Fibroblast of skin of abdomen (primary cell): ENCODE measurements at regions not wholly inside any gene's neighbourhood (a gene's known extent, or its start where the extent isn't known, plus 50 kb on each side); places are given as distances from the start of the nearest gene placed in this dataset.

ENCODE experiments used
- DNase-seq: peaks from one replicate; pipeline ENCODE4 v3.0.0-alpha.2; 2013

GRCh38 chr1:56187405-56187804 lies 392.0 kb downstream of the PLPP3 start:
- DNase-seq = no peak

- peak; percentile 55 for DNase-seq
These were observed 393.9 kb downstream of the PLPP3 start for GRCh38 chr1:56185493-56185892.

DNA sequence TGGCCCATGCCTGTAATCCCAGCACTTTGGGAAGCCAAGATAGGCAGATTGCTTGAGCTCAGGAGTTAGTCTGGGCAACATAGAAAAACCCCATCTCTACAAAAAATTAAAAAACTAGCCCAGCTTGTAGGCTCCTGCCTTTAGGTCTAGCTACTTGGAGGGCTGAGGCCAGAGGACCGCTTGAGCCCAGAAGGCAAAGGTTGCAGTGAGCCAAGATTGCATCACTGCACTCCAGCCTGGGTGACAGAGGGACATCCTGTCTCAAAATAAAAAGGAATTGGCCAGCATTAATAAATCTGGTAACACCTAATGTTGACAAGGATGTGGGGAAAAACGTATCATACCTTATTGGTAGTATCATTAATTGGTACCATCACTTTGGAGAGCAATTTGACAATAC lies 396.2 kb downstream of the PLPP3 start:
- no peak for DNase-seq

DNA sequence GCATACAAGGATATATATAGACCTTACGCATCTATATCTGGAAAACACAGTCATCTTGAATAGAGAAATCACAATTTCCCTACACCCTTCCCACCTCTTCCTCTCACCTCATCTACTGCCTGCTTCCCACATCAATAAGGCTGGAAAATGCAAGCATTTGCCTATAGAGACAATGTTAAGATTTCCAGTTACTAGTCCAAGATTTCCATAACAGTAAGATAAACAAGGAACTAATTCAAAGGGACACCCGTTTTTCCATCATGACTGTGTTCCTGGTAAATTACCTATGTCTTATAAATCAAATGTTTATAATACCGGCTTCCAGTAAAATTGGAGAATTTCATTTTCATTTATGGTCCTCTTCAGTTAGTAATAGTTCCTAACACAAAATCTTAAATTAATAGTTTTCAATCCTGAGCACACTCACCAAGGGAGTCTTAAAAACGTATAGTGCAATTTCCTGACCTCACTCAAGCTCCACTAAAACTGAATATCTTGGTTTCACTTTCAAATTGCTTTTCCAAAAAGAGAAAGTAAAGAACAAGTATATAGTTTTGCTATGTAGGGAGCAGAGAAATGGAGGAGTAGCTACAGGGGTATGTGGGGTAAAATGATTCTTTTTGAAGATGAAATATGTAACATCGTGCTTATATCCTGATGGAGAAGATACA lies 398.7 kb downstream of the PLPP3 start:
- no peak for DNase-seq

GRCh38 chr1:56179543-56179942 lies 399.8 kb downstream of the PLPP3 start:
- no peak for DNase-seq

- DNase-seq = no peak
These were observed 404.2 kb downstream of the PLPP3 start for GRCh38 chr1:56175211-56175610.

- no peak for DNase-seq
These were observed 405.0 kb downstream of the PLPP3 start for GRCh38 chr1:56174176-56174885.

DNA sequence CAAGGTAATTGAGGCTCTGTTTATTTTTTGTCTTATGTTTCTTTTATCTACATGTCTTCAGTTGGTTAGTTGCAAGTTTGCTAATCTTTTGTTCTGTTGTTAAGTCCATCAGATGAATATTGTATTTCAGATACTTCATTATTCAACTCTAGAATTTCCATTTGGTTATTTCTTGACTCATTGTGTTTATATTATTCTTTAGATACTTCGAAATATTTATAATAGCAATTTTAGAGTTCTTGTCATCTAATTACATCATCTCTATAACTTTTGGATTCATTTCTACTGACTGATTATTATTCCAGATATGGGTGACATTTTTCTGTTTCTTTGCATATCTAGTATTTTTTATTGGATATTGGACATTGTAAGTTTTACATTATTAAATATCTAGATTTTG lies 405.6 kb downstream of the PLPP3 start:
- DNase-seq = no peak

- no peak for DNase-seq
These were observed 407.7 kb downstream of the PLPP3 start for GRCh38 chr1:56171670-56172069.

GRCh38 chr1:56170784-56171320 lies 408.5 kb downstream of the PLPP3 start:
- no peak for DNase-seq

DNA sequence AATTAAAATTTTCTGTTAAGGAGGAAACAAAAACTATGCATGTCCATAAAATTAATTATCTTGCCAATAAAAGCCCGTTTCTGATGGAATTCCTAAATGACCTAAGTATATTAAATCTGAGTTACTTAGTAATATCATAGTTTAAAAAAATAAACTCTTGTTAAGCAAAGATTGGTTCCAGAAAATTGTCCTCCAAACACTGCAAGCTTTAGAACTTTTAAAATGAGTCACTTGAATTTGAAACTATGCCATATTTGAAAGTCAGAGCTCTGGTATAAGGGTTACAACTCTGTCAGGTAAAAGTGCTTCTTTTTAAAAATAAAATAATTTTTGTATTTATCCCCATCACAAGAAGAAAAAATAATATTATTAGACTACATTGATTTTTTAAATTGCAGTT lies 409.5 kb downstream of the PLPP3 start:
- DNase-seq = peak; percentile 37

DNA sequence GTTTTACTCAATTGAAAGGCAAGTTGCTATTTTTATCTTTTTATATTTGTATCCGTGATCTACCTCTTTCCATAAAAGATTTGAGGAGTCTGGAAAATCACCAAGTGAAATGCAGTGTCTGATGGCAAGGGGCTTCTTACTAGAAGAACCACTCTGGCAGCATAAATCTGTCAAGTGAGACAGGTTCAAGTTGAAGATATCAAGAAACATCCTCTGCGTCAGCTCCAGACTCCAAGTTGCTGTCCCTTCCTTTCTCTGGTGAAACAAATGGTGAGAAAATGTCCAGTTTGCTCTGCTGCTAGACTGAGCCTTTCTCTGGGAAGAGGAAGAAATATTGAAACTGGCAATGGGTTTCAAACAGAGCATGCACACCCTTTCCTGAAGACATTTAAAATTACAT lies 411.2 kb downstream of the PLPP3 start:
- DNase-seq = no peak

- DNase-seq = no peak
These were observed 411.8 kb downstream of the PLPP3 start for GRCh38 chr1:56167596-56167995.

DNA sequence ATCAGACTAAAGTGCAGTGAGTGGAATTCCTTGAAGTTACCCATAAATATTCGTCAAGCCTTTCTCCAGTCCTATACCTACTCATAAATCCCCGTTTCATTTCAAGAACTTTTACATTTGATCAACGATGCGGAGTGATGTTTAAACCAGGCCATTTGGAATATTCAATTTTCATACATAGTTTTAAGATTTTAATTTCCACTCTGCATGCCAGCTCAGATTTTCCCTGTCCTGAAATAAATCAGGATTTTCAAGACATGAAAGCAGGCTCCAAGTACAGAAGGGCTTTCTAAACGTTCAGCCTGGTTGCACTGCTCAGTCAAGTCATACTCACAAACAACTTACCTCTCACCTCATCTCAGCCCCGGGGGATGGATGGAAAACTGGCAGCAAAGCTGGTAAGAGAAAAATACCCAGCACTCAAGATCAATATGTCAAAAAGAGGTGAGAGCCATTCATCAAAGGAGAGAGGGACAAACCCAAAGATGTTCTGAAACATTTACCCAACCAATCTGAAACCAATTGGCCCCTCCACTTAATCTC lies 418.5 kb downstream of the PLPP3 start:
- no peak for DNase-seq

DNA sequence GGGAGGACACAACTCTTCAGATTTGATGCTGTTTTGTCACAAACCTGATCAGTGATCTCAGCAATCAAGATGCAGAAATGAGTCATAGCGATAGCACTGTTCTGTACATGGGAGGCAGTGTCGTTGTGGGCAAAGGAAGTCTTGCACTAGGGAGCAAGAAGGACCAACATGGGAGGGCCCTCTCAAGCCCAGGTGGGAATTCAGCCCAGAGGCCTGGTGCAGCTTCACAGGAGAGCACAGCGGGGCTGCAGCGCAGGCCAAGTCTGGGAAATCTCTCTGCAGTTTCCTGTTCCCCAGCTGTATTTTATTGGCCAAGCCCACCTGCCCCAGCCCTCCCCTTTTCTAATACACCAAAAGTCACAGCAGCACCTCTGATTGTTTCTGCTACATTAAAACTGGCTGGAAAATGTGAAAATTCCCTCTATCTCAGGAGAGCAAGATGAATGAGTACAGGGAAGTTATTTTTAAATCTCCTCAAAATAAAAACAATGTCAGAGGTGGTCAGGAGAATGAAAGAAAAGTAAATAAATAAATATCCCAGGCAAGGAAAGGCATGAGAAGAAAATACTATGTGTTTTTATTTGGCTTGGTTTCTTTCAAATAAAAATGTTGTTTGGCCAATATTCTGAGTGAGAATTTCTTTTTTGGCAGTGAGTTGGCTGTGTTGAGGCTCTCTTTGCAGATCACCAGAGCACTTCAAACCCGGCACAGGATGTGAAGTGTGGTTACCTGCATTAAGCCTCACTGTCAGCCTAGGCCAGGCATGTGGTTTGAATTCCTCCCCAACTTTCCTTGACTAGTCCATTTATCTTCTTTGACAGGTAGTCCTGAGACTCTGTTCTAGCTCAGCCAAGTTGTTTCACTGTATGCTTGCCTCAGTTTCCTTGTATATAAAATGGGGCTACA lies 422.1 kb downstream of the PLPP3 start:
- DNase-seq = no peak

GRCh38 chr1:56153276-56153675 lies 426.1 kb downstream of the PLPP3 start:
- DNase-seq = no peak

DNA sequence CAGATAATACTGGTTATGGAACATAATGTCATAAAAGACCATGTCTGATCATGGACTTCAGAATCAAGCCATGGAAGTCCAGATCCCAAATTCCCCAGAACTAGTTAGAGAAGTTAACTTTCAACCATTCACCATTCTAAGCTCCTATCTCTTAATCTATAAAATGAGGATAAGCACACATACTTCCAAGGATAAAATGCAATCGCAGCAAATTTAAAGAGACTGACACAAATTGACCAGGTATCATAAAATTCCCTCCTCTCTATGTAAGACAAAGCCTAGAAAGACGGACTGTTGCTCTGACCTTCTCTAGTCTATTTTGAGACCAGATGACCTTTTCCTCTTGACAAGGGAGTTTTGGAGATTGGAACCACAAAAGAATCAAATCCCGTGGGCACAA lies 426.7 kb downstream of the PLPP3 start:
- no peak for DNase-seq

DNA sequence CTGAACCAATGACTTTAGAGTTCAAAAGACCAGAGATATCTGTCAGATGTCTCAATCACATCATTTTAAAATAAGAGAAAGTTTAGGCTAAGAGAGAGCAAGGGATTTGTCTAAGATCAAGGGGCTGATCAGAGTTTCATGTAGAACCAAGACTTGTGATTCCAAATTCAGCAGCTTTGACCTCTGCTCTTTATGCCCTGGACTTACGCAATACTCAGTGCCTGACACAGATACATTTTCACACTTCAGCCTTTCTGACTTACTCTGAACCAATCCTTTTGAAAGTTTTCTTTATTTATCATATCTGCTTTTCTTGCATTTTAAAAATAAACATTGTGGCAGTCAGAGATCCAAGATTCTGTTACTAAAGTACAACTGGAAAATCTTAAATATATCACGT lies 428.0 kb downstream of the PLPP3 start:
- DNase-seq = no peak

- DNase-seq = no peak
These were observed 428.7 kb downstream of the PLPP3 start for GRCh38 chr1:56150441-56151215.

DNA sequence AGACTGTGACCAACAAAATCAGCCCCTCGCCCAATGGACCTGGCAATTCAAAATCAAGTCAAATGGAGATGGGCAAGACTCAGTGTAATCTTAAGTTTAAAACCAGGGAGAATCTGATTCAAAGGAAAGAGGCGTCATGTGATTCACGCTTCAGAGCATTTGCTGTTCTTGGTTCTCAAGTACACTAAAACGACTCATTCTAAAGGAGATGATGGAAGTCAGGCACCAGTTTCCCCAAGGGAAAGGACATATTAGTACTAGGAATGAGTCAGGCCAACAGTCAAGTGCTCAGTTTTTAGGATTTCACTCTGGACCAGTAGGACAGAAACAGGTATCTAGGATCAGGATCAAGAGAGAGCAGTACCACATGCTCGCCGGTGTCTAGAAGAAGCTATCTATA lies 429.6 kb downstream of the PLPP3 start:
- peak; percentile 29 for DNase-seq

GRCh38 chr1:56148326-56149193 lies 430.8 kb downstream of the PLPP3 start:
- no peak for DNase-seq
